Prostate gland (tissue), 2 donors: ENCODE measurements at regions not wholly inside any gene's neighbourhood (a gene's known extent, or its start where the extent isn't known, plus 50 kb on each side); places are given as distances from the start of the nearest gene placed in this dataset.

ENCODE experiments used
- DNase-seq: peaks from one replicate; pipeline ENCODE4 v3.0.0-alpha.2; 2019; ENCODE audit warnings: low spot score
- H3K27ac ChIP-seq, 2 donors: fragments of 200-600 bp; sonication (generic); 2 replicates each; pipeline ENCODE4 v1.5.1; 2017 to 2019
- H3K27me3 ChIP-seq: fragments of 200-600 bp; sonication (generic); replicated peaks from 2 replicates; pipeline ENCODE4 v1.5.1; 2019; ENCODE audit not compliant: insufficient read depth
- H3K36me3 ChIP-seq, 2 donors: fragments of 200-600 bp; sonication (generic); 1 replicate in 1 of 2; 2 replicates in 1 of 2; pipeline versions ENCODE4 v1.5.1 to v1.8.1; 2017 to 2019
- H3K4me1 ChIP-seq: fragments of 200-600 bp; sonication (generic); replicated peaks from 2 replicates; pipeline ENCODE4 v1.5.1; 2019
- H3K4me3 ChIP-seq, 2 donors: fragments of 200-600 bp; sonication (generic); 2 replicates each; pipeline ENCODE4 v1.5.1; 2017 to 2019
- H3K9me3 ChIP-seq: fragments of 200-600 bp; sonication (generic); 2 replicates; pipeline ENCODE4 v1.5.1; 2017
- CTCF ChIP-seq, 4 experiments: fragments of 200-600 bp in 2 of 4; fragments of 450-650 bp in 2 of 4; sonication (generic) in 2 of 4; IDR thresholded peaks; 1 replicate in 3 of 4; 2 replicates in 1 of 4; pipeline ENCODE4 v1.5.1; 2016 to 2019; ENCODE audit warnings: antibody characterized with exemption in 4 of 4, mild to moderate bottlenecking in 2 of 4, moderate library complexity in 2 of 4
- POLR2A ChIP-seq: fragments of 450-650 bp; IDR thresholded peaks from one replicate; pipeline ENCODE4 v1.6.1; 2016; ENCODE audit warnings: antibody characterized with exemption, mild to moderate bottlenecking
- POLR2AphosphoS5 ChIP-seq: sonication (generic); formaldehyde crosslinking; IDR thresholded peaks from one replicate; pipeline ENCODE4 v1.6.1; 2017; ENCODE audit warnings: antibody characterized with exemption
- WGBS: methylation state at CpG from one replicate; pipeline ENCODE4 v1.1.5; 2018; 5-methylcytosine and 5-hydroxymethylcytosine counted together
- intact Hi-C: fragments of 100-400 bp; cut with DNase I; formaldehyde crosslinking; loops from one replicate; pipeline ENCODE4 v1.14.2; 2022

GRCh38 chr13:61138857-61139256 is 276.8 kb downstream of the PCDH20 start:
- H3K9me3 ChIP-seq, result no peaks in the 10 kb centered on the region
- H3K27ac ChIP-seq, result no peak overlapping the region
- no peaks in the 10 kb centered on the region for H3K4me1 ChIP-seq
- no peak for DNase-seq
- no peaks in the 10 kb centered on the region for H3K36me3 ChIP-seq
- no peak overlapping the region for H3K4me3 ChIP-seq
- intact Hi-C loops, result no loop called here
- TF ChIP-seq CTCF (IDR thresholded peaks at IDR 0.05), result no peak
- no peak for TF ChIP-seq POLR2A
- TF ChIP-seq POLR2AphosphoS5, result no peak
- H3K27me3 ChIP-seq, result no peaks in the 10 kb centered on the region

- 80% methylated on average over 1 of the region's 1 CpG for WGBS
- TF ChIP-seq POLR2A (no peak), CTCF (IDR thresholded peaks at IDR 0.05) (no peak)
- H3K4me3 ChIP-seq, result no peak overlapping the region
Measured at GRCh38 chr13:61136515-61136914, 279.1 kb downstream of the PCDH20 start.

GRCh38 chr13:61136093-61136492 is 279.6 kb downstream of the PCDH20 start:
- DNase-seq, result no peak
- WGBS, result 67% methylated on average over 4 of the region's 4 CpGs
- H3K27ac ChIP-seq, result no peak overlapping the region
- no peaks in the 10 kb centered on the region for H3K9me3 ChIP-seq
- H3K4me3 ChIP-seq, result no peak overlapping the region
- intact Hi-C loops, result no loop called here
- H3K27me3 ChIP-seq, result no peaks in the 10 kb centered on the region
- no peaks in the 10 kb centered on the region for H3K4me1 ChIP-seq
- no peak for TF ChIP-seq CTCF (IDR thresholded peaks at IDR 0.05)
- no peak for TF ChIP-seq POLR2AphosphoS5
- TF ChIP-seq POLR2A, result no peak
- H3K36me3 ChIP-seq, result no peaks in the 10 kb centered on the region

More at GRCh38 chr13:61136515-61136914, 279.1 kb downstream of the PCDH20 start:
- intact Hi-C loops, result no loop called here
- Histone ChIP-seq H3K36me3 (no peaks in the 10 kb centered on the region), H3K27me3 (no peaks in the 10 kb centered on the region), H3K4me1 (no peaks in the 10 kb centered on the region), H3K9me3 (no peaks in the 10 kb centered on the region), H3K27ac (no peak overlapping the region)
- no peak for DNase-seq

GRCh38 chr13:61135583-61135982 is 280.1 kb downstream of the PCDH20 start:
- Histone ChIP-seq H3K9me3 (no peaks in the 10 kb centered on the region), H3K27me3 (no peaks in the 10 kb centered on the region), H3K27ac (no peak overlapping the region), H3K36me3 (no peaks in the 10 kb centered on the region), H3K4me1 (no peaks in the 10 kb centered on the region), H3K4me3 (no peak overlapping the region)
- WGBS, result 93% methylated on average over 2 of the region's 2 CpGs
- TF ChIP-seq CTCF (IDR thresholded peaks at IDR 0.05), result no peak
- TF ChIP-seq POLR2A, result no peak
- no peak for TF ChIP-seq POLR2AphosphoS5
- no peak for DNase-seq
- intact Hi-C loops, result no loop called here

GRCh38 chr13:61128850-61129645 is 286.6 kb downstream of the PCDH20 start:
- Histone ChIP-seq H3K9me3 (no peaks in the 10 kb centered on the region), H3K27me3 (no peaks in the 10 kb centered on the region), H3K4me3 (no peak overlapping the region), H3K36me3 (no peaks in the 10 kb centered on the region), H3K27ac (no peak overlapping the region), H3K4me1 (no peaks in the 10 kb centered on the region)
- peak; percentile 14 for DNase-seq
- TF ChIP-seq CTCF (IDR thresholded peaks at IDR 0.05) (no peak), POLR2AphosphoS5 (no peak), POLR2A (no peak)
- WGBS, result 21% methylated on average over 2 of the region's 2 CpGs
- intact Hi-C loops, result no loop called here
